SK-N-MC (cell line): ENCODE measurements at regions not wholly inside any gene's neighbourhood (a gene's known extent, or its start where the extent isn't known, plus 50 kb on each side); places are given as distances from the start of the nearest gene placed in this dataset.

Experiments used
- DNase-seq: peaks from one replicate; pipeline ENCODE4 v3.0.0-alpha.2; 2011; ENCODE audit warnings: low read depth, low spot score
- H3K27ac ChIP-seq: fragments of 200-600 bp; sonication (generic); 2 replicates; pipeline ENCODE4 v1.5.1; 2016; ENCODE audit warnings: mixed run types
- H3K36me3 ChIP-seq: fragments of 200-600 bp; sonication (generic); 2 replicates; pipeline ENCODE4 v1.6.1; 2017; ENCODE audit warnings: antibody characterized with exemption, low read length, mixed read lengths; ENCODE audit not compliant: insufficient read depth
- H3K4me3 ChIP-seq: fragments of 200-600 bp; sonication (generic); 2 replicates; pipeline ENCODE4 v1.5.1; 2016
- H3K9ac ChIP-seq: fragments of 200-600 bp; sonication (generic); 2 replicates; pipeline ENCODE4 v1.8.0; 2017; ENCODE audit warnings: mixed run types, mixed read lengths; ENCODE audit not compliant: insufficient read length
- H3K9me3 ChIP-seq: fragments of 200-600 bp; sonication (generic); 2 replicates; pipeline ENCODE4 v1.6.1; 2017; ENCODE audit warnings: low read depth, mild to moderate bottlenecking, antibody characterized with exemption, low read length, moderate library complexity, mixed read lengths
- EZH2 ChIP-seq: fragments of 200-600 bp; sonication (generic); IDR thresholded peaks from one replicate; pipeline ENCODE4 v1.6.1; 2017; ENCODE audit warnings: antibody characterized with exemption
- FOXP2 ChIP-seq: optimal IDR thresholded peaks from 2 replicates; pipeline ENCODE3; 2011; ENCODE audit warnings: mild to moderate bottlenecking, moderate library complexity; ENCODE audit not compliant: insufficient read depth; ENCODE audit errors: extremely low read length, control extremely low read depth
- POLR2AphosphoS5 ChIP-seq: IDR thresholded peaks from 2 replicates; pipeline ENCODE4 v1.6.1; 2012; ENCODE audit warnings: mild to moderate bottlenecking, low read depth, low read length, borderline replicate concordance

DNA sequence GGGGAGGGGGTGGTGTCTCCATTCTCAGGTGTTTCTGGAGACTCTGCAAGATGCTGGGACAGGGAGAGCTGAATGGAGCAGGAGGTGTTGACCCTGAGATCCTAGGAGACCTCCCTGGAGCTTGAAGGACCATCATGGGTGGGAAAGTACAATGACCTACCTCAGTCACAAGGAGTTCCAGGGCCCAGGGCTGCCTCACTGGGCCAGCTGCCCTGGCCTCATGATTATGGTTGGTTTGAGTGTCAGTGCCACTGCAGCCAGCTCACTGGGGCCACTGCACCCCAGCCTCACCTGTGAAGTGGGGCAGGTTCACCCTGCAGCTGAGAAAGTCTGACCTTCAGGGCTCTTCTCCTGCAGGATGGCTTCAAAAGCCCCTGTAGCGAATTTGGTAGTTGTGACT is 372.5 kb downstream of the IRX2 start:
- no peak for DNase-seq
- TF ChIP-seq EZH2: no peak
- no peak for TF ChIP-seq POLR2AphosphoS5
- no peak for TF ChIP-seq FOXP2
- Histone ChIP-seq H3K27ac (no peak overlapping the region), H3K36me3 (no peaks in the 10 kb centered on the region), H3K9ac (no peak overlapping the region), H3K4me3 (no peak overlapping the region), H3K9me3 (no peaks in the 10 kb centered on the region)

DNA sequence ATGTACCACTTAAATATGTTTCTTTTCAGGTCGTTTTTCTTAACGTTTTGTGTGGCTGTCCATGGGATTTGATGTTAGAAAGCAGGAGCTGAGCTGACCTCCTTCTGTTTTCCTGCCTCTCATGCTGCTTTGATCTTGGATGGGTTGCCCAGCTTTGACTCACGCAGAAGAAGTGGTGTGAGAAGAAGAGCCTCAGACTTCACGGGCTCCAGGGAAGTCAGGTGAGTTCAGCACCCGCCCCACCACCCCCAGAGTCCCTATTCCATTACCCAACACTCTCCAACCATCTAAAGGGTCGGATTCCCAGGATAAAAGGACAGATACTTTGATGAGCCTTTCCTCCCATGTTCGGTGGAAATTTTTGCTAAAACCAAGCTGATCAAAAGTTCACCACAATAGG is 373.4 kb downstream of the IRX2 start:
- DNase-seq: no peak
- no peak for TF ChIP-seq POLR2AphosphoS5
- TF ChIP-seq FOXP2: no peak
- Histone ChIP-seq H3K9ac (no peak overlapping the region), H3K36me3 (no peaks in the 10 kb centered on the region), H3K27ac (no peak overlapping the region), H3K9me3 (no peaks in the 10 kb centered on the region), H3K4me3 (no peak overlapping the region)

DNA sequence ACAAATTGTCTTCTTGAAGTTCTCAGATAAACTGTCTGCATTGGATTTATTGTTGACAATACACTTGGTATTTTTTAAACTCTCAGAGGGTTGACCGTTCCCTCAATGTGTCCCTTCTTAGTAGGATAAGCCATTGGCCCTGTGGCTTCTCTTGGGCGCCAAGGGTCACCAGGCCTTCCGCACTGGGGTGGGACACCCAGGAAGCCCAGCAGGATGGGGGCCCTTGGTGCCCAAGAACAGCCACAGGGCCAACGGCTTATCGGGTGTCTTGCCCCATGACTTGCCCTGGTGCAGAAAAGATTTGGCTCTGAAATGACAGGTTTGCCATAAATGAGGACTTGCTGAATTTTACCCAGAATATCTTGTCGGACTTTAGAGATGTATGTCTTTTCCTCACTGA is 375.0 kb downstream of the IRX2 start:
- Histone ChIP-seq H3K9me3 (no peaks in the 10 kb centered on the region), H3K9ac (no peak overlapping the region), H3K27ac (no peak overlapping the region), H3K4me3 (no peak overlapping the region), H3K36me3 (no peaks in the 10 kb centered on the region)
- TF ChIP-seq EZH2: no peak
- TF ChIP-seq FOXP2: no peak
- TF ChIP-seq POLR2AphosphoS5: no peak
- DNase-seq: no peak

DNA sequence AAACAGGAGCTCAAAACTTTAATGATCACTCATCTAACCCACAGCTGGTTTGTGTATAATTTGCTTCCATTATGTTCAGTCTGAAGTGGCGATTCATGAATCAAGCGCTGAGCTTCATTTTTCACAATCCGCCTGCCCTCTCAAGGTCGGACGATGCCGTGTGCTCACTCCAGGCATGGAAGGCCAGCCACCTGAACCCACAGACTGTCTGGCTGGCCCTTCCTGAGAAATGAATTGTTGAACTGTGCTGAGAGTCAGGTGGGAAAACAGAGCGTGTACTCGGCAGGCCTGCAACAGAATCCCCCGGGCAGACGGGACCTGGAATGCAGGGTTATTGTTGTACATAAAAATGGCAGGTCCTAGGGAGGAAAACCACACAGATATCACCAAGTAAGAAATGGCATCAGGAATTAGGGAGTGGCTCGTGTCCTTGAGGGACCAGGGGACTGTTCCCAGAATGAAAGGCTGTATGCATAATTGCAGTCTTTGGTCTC is 375.7 kb downstream of the IRX2 start:
- DNase-seq: no peak
- TF ChIP-seq POLR2AphosphoS5 (no peak), EZH2 (no peak), FOXP2 (no peak)
- Histone ChIP-seq H3K9ac (no peak overlapping the region), H3K27ac (no peak overlapping the region), H3K36me3 (no peaks in the 10 kb centered on the region), H3K9me3 (no peaks in the 10 kb centered on the region), H3K4me3 (no peak overlapping the region)

DNA sequence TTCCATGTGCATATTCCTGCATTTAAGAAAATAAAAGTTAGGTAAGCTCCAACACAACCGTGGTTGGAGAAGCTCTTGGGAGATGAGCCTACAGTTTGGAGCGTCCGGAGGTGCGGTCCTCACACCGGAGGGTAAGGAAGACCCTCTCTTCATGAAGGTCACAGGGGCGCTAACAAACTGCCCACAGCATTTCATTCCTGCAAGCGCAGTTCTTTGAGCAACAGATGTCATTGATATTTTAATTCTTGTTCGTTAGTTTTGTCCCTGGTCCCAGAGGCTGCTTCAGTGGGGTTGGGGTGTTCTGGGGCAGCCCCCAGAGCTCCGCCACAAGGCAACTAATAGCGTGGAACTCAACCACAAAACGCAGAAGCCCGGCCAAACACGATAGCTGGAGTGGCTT is 376.2 kb downstream of the IRX2 start:
- TF ChIP-seq EZH2 (no peak), FOXP2 (no peak), POLR2AphosphoS5 (no peak)
- no peaks in the 10 kb centered on the region for H3K9me3 ChIP-seq
- H3K9ac ChIP-seq: no peak overlapping the region
- DNase-seq: no peak
- H3K4me3 ChIP-seq: no peak overlapping the region
- H3K27ac ChIP-seq: no peak overlapping the region
- no peaks in the 10 kb centered on the region for H3K36me3 ChIP-seq

DNA sequence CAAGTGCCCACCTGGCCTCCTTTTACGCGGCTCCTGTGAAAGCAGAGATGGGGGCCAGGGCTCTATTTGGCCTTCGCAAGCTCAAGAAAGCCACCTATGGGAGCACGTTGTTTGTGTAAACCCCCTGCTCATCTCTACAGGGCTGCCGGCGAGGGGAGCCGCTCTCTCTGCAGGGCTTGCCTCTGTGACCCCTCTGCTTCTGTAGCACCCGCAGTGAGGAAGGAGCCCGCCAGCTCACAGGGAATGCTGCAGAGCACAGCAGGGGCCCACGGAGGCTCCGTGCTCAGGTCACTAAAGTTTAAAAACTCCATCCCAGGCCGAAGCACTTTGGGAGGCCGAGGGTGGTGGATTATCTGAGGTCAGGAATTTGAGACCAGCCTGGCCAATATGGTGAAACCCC is 376.8 kb downstream of the IRX2 start:
- DNase-seq: no peak
- TF ChIP-seq POLR2AphosphoS5 (no peak), FOXP2 (no peak), EZH2 (no peak)
- Histone ChIP-seq H3K4me3 (no peak overlapping the region), H3K27ac (no peak overlapping the region), H3K36me3 (no peaks in the 10 kb centered on the region), H3K9ac (no peak overlapping the region), H3K9me3 (no peaks in the 10 kb centered on the region)

DNA sequence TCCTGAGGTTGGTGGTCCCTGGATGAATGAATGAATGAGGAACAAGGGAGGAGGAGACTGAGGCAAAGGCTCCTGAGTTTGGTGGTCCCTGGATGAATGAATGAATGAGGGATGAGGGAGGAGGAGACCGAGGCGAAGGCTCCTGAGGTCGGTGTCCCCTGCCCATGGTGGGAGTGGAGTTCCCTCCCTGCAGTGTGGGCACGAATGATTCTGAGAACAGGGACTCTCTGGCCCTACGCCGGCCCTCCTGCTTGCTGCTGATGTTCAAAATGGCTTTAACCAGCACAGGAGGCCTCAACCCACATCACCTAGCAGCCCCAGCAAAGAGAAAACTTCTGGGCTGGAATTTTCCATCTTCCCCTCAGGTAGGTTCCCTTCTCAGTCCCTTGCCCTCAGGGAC is 377.8 kb downstream of the IRX2 start:
- Histone ChIP-seq H3K9me3 (no peaks in the 10 kb centered on the region), H3K9ac (no peak overlapping the region), H3K36me3 (no peaks in the 10 kb centered on the region), H3K4me3 (no peak overlapping the region), H3K27ac (no peak overlapping the region)
- no peak for TF ChIP-seq FOXP2
- no peak for TF ChIP-seq POLR2AphosphoS5
- no peak for TF ChIP-seq EZH2
- DNase-seq: no peak

DNA sequence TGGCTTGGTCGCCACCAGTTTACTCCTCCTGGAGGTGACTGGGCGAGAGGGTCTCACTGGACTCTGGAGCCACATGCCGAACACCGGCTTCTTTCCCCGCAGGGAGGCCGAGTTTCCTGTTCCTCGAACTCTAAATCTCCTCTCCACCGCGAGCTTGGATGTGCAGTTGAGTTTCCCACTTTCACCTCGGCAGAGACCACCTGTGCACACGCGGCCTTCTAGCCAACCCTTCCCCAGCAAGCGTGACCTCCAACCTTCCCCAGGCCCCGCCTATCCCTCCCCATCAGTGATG is 380.1 kb downstream of the IRX2 start:
- Histone ChIP-seq H3K4me3 (no peak overlapping the region), H3K36me3 (no peaks in the 10 kb centered on the region), H3K9ac (no peak overlapping the region), H3K9me3 (no peaks in the 10 kb centered on the region), H3K27ac (no peak overlapping the region)
- TF ChIP-seq POLR2AphosphoS5 (no peak), FOXP2 (no peak), EZH2 (no peak)
- no peak for DNase-seq

DNA sequence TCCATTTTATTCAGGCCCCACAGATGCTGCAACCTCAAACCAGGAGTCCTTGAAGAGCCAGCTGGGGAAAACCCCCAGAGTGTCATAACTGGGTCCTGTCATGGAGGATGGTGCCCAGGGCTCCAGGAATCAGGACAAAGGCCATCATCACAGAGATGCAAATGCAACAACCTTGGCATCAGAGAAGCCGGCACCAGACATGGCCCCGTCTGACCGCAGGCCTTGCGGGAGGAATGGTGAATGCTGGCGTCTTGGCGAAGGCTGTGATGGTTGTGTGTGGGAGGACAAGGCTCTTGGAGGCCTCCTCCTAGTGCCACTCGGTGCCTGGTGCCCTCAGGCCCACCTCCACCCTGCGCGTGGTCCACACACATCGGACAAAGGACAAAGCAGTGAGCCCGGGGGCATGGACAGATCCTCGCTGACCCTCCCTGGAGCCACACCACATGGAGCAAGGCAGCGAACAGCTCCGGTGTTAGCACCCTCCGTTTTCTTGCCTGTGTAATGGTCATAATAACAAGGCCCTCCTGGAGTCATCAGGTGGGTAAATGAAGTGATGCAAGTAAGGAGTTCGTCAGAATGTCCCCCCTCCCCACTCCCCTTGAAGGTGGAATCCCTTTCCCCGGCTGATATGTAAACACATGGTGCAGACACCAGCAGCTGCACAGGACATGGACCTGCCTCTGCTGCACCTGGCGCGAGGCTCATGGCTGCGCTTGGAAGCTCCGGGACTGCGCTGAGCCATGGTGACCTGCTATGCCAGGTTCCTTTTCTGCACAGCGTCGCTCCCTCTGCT is 380.7 kb downstream of the IRX2 start:
- H3K9ac ChIP-seq: no peak overlapping the region
- no peak for DNase-seq
- no peak overlapping the region for H3K27ac ChIP-seq
- H3K9me3 ChIP-seq: no peaks in the 10 kb centered on the region
- no peak overlapping the region for H3K4me3 ChIP-seq
- TF ChIP-seq FOXP2 (no peak), POLR2AphosphoS5 (no peak), EZH2 (no peak)
- no peaks in the 10 kb centered on the region for H3K36me3 ChIP-seq
